ENCODE measurements at regions not wholly inside any gene's neighbourhood (a gene's known extent, or its start where the extent isn't known, plus 50 kb on each side); places are given as distances from the start of the nearest gene placed in this dataset.

DNA sequence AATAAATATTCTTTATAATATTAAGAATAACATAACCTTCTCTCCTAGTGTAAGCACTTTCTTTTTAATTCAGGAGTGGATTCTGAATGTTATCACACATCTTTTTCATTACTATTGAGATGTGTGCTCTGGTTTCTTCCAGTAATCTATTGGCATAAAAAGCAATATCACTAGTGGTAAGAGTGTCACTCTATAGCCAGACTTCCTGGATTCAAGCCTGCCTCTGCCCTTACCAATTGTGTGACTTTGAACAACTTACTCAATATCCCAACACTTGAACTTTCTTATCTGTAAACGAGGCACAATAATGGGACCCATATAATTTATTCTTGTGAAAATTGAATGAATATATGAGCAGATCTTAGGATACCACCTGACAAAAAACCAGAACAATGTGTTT is 71.0 kb downstream of the SEM1 start:
- no peak overlapping the region for H3K4me3 ChIP-seq
- ATAC-seq (no peak), FAIRE-seq (no peak), DNase-seq (no peak)
- H3K36me3 ChIP-seq, result no peaks in the 10 kb centered on the region
- TF ChIP-seq CTCF (IDR thresholded peaks at IDR 0.05), result no peak
- H3K27me3 ChIP-seq, result no peaks in the 10 kb centered on the region
- H3K9me3 ChIP-seq, result no peaks in the 10 kb centered on the region
- no peak overlapping the region for H3K27ac ChIP-seq
- H3K4me1 ChIP-seq, result no peaks in the 10 kb centered on the region
- intact Hi-C loops (cut with DNase I), result no loop called here
- WGBS, 2 donors, result 58 to 64% methylated on average over 1 of the region's 1 CpG

DNA sequence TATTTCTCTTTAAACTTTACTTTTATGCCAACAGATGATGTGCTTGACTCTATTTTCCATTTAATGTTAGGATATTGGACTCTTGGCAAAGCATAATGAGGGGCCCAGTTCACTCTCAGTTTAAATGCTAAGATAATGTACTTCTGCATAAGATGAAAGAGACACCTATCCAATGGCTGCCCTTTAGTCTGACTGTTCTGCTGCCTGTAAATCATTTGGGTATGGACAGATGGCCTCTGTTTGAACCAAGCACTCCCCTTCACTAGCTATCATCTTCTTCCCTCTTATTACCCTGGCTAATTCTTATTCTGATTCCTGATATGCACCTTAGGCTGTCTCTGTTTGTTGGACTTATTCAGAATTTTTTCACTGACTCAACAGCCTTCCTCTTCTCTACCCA is 72.1 kb downstream of the SEM1 start:
- ATAC-seq (no peak), FAIRE-seq (no peak), DNase-seq (no peak)
- Histone ChIP-seq H3K27me3 (no peaks in the 10 kb centered on the region), H3K4me1 (no peaks in the 10 kb centered on the region), H3K4me3 (no peak overlapping the region), H3K27ac (no peak overlapping the region), H3K9me3 (no peaks in the 10 kb centered on the region), H3K36me3 (no peaks in the 10 kb centered on the region)
- no peak for TF ChIP-seq CTCF (IDR thresholded peaks at IDR 0.05)
- intact Hi-C loops (cut with DNase I), result no loop called here

DNA sequence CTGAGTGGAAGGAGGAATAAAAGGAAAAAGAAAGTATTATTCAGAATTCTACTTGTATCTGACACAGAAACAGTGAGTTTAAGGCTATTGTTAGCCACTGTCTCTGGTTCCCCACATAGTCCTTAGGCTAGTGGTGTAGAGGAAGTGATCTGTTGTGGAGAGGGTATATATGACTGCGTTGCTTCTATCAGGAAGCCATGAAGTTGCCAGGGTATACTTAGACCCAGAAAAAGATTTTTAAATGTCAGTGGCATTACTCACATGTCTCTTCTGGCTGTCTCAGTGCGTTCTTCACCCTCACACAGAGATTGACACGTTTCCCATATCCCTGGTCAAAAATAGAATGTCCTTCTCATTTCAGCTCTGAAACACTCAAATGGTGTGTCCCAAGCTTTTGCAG is 72.7 kb downstream of the SEM1 start:
- H3K27ac ChIP-seq, result no peak overlapping the region
- no peak for FAIRE-seq
- no peaks in the 10 kb centered on the region for H3K27me3 ChIP-seq
- no peak overlapping the region for H3K4me3 ChIP-seq
- no peak for ATAC-seq
- no peaks in the 10 kb centered on the region for H3K9me3 ChIP-seq
- DNase-seq, result no peak
- WGBS, 2 donors, result 79 to 80% methylated on average over 3 of the region's 3 CpGs
- intact Hi-C loops (cut with DNase I), result no loop called here
- TF ChIP-seq CTCF (IDR thresholded peaks at IDR 0.05), result no peak
- H3K36me3 ChIP-seq, result no peaks in the 10 kb centered on the region
- no peaks in the 10 kb centered on the region for H3K4me1 ChIP-seq

GRCh38 chr7:96636342-96636860 is 73.2 kb downstream of the SEM1 start:
- no peak for TF ChIP-seq CTCF (IDR thresholded peaks at IDR 0.05)
- DNase-seq (no peak), FAIRE-seq (no peak), ATAC-seq (no peak)
- Histone ChIP-seq H3K36me3 (no peaks in the 10 kb centered on the region), H3K27me3 (no peaks in the 10 kb centered on the region), H3K4me1 (no peaks in the 10 kb centered on the region), H3K4me3 (no peak overlapping the region), H3K9me3 (no peaks in the 10 kb centered on the region), H3K27ac (no peak overlapping the region)
- intact Hi-C loops (cut with DNase I), result no loop called here
- WGBS, 2 donors, result 74 to 81% methylated on average over 1 of the region's 1 CpG

DNA sequence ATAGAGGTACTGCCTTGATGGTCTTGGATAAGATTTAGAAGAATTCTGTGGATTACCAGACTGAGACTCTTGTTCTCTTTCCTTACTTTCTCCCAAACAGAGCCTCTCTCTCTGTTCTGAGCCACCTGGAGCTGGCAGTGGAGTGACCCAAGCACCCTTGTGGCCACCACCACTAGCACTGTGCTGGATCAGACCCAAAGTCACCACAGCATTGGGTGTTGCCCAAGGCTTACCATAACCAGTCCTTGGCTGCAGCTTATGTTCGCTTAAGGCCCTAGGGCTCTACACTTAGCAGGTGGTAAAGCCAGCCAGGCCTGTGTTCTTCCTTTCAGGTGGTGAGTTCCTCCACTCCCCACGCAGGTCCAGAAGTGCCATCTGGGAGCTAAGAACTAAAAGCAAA is 79.8 kb downstream of the SEM1 start:
- no peak for ATAC-seq
- WGBS, 2 donors, result 94% methylated on average over 2 of the region's 2 CpGs
- no peaks in the 10 kb centered on the region for H3K27me3 ChIP-seq

More for the DNA sequence above, 79.8 kb downstream of the SEM1 start:
- DNase-seq, result no peak
- Histone ChIP-seq H3K4me1 (no peaks in the 10 kb centered on the region), H3K9me3 (no peaks in the 10 kb centered on the region), H3K4me3 (no peak overlapping the region), H3K36me3 (no peaks in the 10 kb centered on the region), H3K27ac (no peak overlapping the region)
- TF ChIP-seq CTCF (IDR thresholded peaks at IDR 0.05), result no peak
- intact Hi-C loops (cut with DNase I), result no loop called here
- no peak for FAIRE-seq

Measured in pancreas (tissue), 10 donors.